Lung (tissue), 11 donors: ENCODE measurements at regions not wholly inside any gene's neighbourhood (a gene's known extent, or its start where the extent isn't known, plus 50 kb on each side); places are given as distances from the start of the nearest gene placed in this dataset.

Experiments used
- ATAC-seq: fragments of 200-7000 bp; cut with Tn5 transposase; one replicate; pipeline ENCODE4 v1.9.1; 2020; ENCODE audit warnings: moderate number of reproducible peaks; ENCODE audit not compliant: insufficient read depth, low FRiP score
- DNase-seq, 3 donors: peaks; one replicate each; pipeline ENCODE4 v3.0.0-alpha.2; 2013 to 2017
- H3K27ac ChIP-seq, 2 donors: one replicate each; pipeline ENCODE4 v1.5.1; 2013; ENCODE audit warnings: mild to moderate bottlenecking in 2 of 2, moderate library complexity in 2 of 2, control low read depth in 1 of 2, inconsistent platforms in 1 of 2, low read depth in 1 of 2, low read length in 1 of 2
- H3K27me3 ChIP-seq, 3 donors: one replicate each; pipeline ENCODE4 v1.5.1; 2013; ENCODE audit warnings: low read length in 2 of 3; ENCODE audit not compliant: control insufficient read depth in 3 of 3, insufficient read depth in 3 of 3
- H3K36me3 ChIP-seq, 4 donors: one replicate each; pipeline ENCODE4 v1.5.1; 2013; ENCODE audit warnings: low read length in 4 of 4, mild to moderate bottlenecking in 1 of 4, moderate library complexity in 1 of 4; ENCODE audit not compliant: control insufficient read depth in 4 of 4, insufficient read depth in 4 of 4
- H3K4me1 ChIP-seq, 5 donors: one replicate each; pipeline ENCODE4 v1.5.1; 2013; ENCODE audit warnings: low read length in 5 of 5, mild to moderate bottlenecking in 2 of 5, moderate library complexity in 1 of 5; ENCODE audit not compliant: control insufficient read depth in 5 of 5, insufficient read depth in 5 of 5
- H3K4me3 ChIP-seq: one replicate; pipeline ENCODE4 v1.5.1; 2013; ENCODE audit warnings: mild to moderate bottlenecking, control low read depth, moderate library complexity
- H3K9ac ChIP-seq, 2 donors: one replicate each; pipeline ENCODE4 v1.5.1; 2013; ENCODE audit warnings: low read length in 2 of 2, control low read depth in 1 of 2; ENCODE audit not compliant: insufficient read depth in 1 of 2
- H3K9me3 ChIP-seq, 4 donors: one replicate each; pipeline ENCODE4 v1.5.1; 2013; ENCODE audit warnings: low read length in 3 of 4, mild to moderate bottlenecking in 1 of 4, moderate library complexity in 1 of 4; ENCODE audit not compliant: control insufficient read depth in 4 of 4, insufficient read depth in 3 of 4
- CTCF ChIP-seq: IDR thresholded peaks from 2 replicates; pipeline ENCODE4 v1.5.1; 2012; ENCODE audit warnings: mild to moderate bottlenecking; ENCODE audit errors: control extremely low read depth, extremely low read depth
- WGBS, 2 donors: extraction: QIAGEN DNeasy Blood & Tissue Kit; methylation state at CpG; one replicate each; pipeline ENCODE4 v1.1.7; 2013; 5-methylcytosine and 5-hydroxymethylcytosine counted together
- donor health status: control.
- donor health status: control.
- donor health status: Bipolar disorder and iron deficiency.
- donor health status: healthy.
- donor health status: DM: yes; HTN: yes; CAD: no.

GRCh38 chr3:23653647-23654525 lies 151.9 kb upstream of the UBE2E1 start:
- DNase-seq (no peak), ATAC-seq (no peak)
- H3K27me3 ChIP-seq: no peaks in the 10 kb centered on the region
- H3K9me3 ChIP-seq: peaks cover 0 to 3% (median 1%) of the 10 kb centered on the region in 4 donors
- no peak for TF ChIP-seq CTCF
- H3K4me1 ChIP-seq: peaks cover 0 to 5% (median 0%) of the 10 kb centered on the region in 5 donors
- WGBS, 2 donors: 64 to 72% methylated on average over 9 of the region's 9 CpGs
- no peaks in the 10 kb centered on the region for H3K36me3 ChIP-seq
- no peak overlapping the region for H3K4me3 ChIP-seq
- no peak overlapping the region for H3K9ac ChIP-seq
- no peak overlapping the region for H3K27ac ChIP-seq

GRCh38 chr3:23654571-23654970 lies 151.2 kb upstream of the UBE2E1 start:
- TF ChIP-seq CTCF: no peak
- Histone ChIP-seq H3K4me3 (no peak overlapping the region), H3K9ac (no peak overlapping the region), H3K4me1 (no peaks in the 10 kb centered on the region), H3K9me3 (peaks cover 0 to 3% (median 1%) of the 10 kb centered on the region in 4 donors), H3K27ac (no peak overlapping the region), H3K36me3 (no peaks in the 10 kb centered on the region), H3K27me3 (no peaks in the 10 kb centered on the region)
- ATAC-seq: no peak
- no peak for DNase-seq
- 85 to 87% methylated on average over 3 of the region's 3 CpGs for WGBS, 2 donors

GRCh38 chr3:23655749-23656148 lies 150.0 kb upstream of the UBE2E1 start:
- H3K36me3 ChIP-seq: no peaks in the 10 kb centered on the region
- no peak overlapping the region for H3K27ac ChIP-seq
- no peaks in the 10 kb centered on the region for H3K27me3 ChIP-seq
- H3K9ac ChIP-seq: no peak overlapping the region
- H3K4me3 ChIP-seq: no peak overlapping the region
- ATAC-seq (no peak), DNase-seq (no peak)
- H3K9me3 ChIP-seq: peaks cover 0 to 3% (median 1%) of the 10 kb centered on the region in 4 donors
- no peaks in the 10 kb centered on the region for H3K4me1 ChIP-seq
- TF ChIP-seq CTCF: no peak
- WGBS, 2 donors: 94 to 96% methylated on average over 3 of the region's 3 CpGs

- Histone ChIP-seq H3K4me1 (no peaks in the 10 kb centered on the region), H3K27me3 (no peaks in the 10 kb centered on the region), H3K9ac (no peak overlapping the region), H3K27ac (no peak overlapping the region), H3K4me3 (no peak overlapping the region), H3K9me3 (peaks cover 0 to 3% (median 1%) of the 10 kb centered on the region in 4 donors), H3K36me3 (no peaks in the 10 kb centered on the region)
- no peak for TF ChIP-seq CTCF
- ATAC-seq: no peak
- WGBS, 2 donors: 94 to 96% methylated on average over 5 of the region's 5 CpGs
- no peak for DNase-seq
Measured at GRCh38 chr3:23656199-23656598, 149.6 kb upstream of the UBE2E1 start.
